Esophagus (tissue), 2 donors: ENCODE measurements at regions not wholly inside any gene's neighbourhood (a gene's known extent, or its start where the extent isn't known, plus 50 kb on each side); places are given as distances from the start of the nearest gene placed in this dataset.

Experiments used
- H3K27ac ChIP-seq, 2 donors: one replicate each; pipeline ENCODE4 v1.5.1; 2013; ENCODE audit warnings: low read depth in 2 of 2, mild to moderate bottlenecking in 2 of 2, inconsistent platforms in 1 of 2, low read length in 1 of 2, moderate library complexity in 1 of 2
- H3K27me3 ChIP-seq, 2 donors: one replicate each; pipeline ENCODE4 v1.6.1; 2013; ENCODE audit warnings: low read length in 2 of 2, control low read depth in 1 of 2, mild to moderate bottlenecking in 1 of 2; ENCODE audit not compliant: insufficient read depth in 2 of 2, control insufficient read depth in 1 of 2
- H3K36me3 ChIP-seq, 2 donors: one replicate each; pipeline ENCODE4 v1.6.1; 2013; ENCODE audit warnings: low read length in 1 of 2; ENCODE audit not compliant: control insufficient read depth in 2 of 2, insufficient read depth in 2 of 2
- H3K4me1 ChIP-seq, 2 donors: one replicate each; pipeline ENCODE4 v1.6.1; 2013; ENCODE audit warnings: low read length in 1 of 2; ENCODE audit not compliant: control insufficient read depth in 2 of 2, insufficient read depth in 2 of 2
- H3K4me3 ChIP-seq, 2 donors: one replicate each; pipeline ENCODE4 v1.5.1; 2013; ENCODE audit warnings: low read length in 2 of 2, mild to moderate bottlenecking in 2 of 2, low read depth in 1 of 2, moderate library complexity in 1 of 2
- H3K9me3 ChIP-seq, 2 donors: one replicate each; pipeline ENCODE4 v1.6.1; 2013; ENCODE audit warnings: mild to moderate bottlenecking in 2 of 2, low read depth in 1 of 2, low read length in 1 of 2, moderate library complexity in 1 of 2; ENCODE audit not compliant: control insufficient read depth in 2 of 2, insufficient read depth in 1 of 2
- WGBS, 2 donors: extraction: QIAGEN DNeasy Blood & Tissue Kit; methylation state at CpG; one replicate each; pipeline ENCODE4 v1.1.7; 2013; 5-methylcytosine and 5-hydroxymethylcytosine counted together
- donor health status: healthy with polysubstance abuse.
- donor health status: Bipolar disorder and iron deficiency.

- WGBS, 2 donors: 77 to 84% methylated on average over 2 of the region's 2 CpGs
- Histone ChIP-seq H3K27ac (no peak overlapping the region), H3K27me3 (peaks cover 0 to 4% of the 10 kb centered on the region in 2 donors), H3K4me1 (no peaks in the 10 kb centered on the region), H3K9me3 (peaks cover 0 to 3% of the 10 kb centered on the region in 2 donors), H3K36me3 (no peaks in the 10 kb centered on the region), H3K4me3 (no peak overlapping the region)
These were observed 290.1 kb downstream of the SRBD1 start for GRCh38 chr2:45320956-45321355.

GRCh38 chr2:45319683-45320455 lies 291.2 kb downstream of the SRBD1 start:
- no peak overlapping the region for H3K4me3 ChIP-seq
- H3K9me3 ChIP-seq: peaks cover 0 to 3% of the 10 kb centered on the region in 2 donors
- H3K27ac ChIP-seq: no peak overlapping the region
- H3K27me3 ChIP-seq: peaks cover 0 to 4% of the 10 kb centered on the region in 2 donors
- WGBS, 2 donors: 74 to 76% methylated on average over 7 of the region's 7 CpGs
- H3K4me1 ChIP-seq: no peaks in the 10 kb centered on the region
- no peaks in the 10 kb centered on the region for H3K36me3 ChIP-seq

GRCh38 chr2:45318686-45319085 lies 292.4 kb downstream of the SRBD1 start:
- no peak overlapping the region for H3K4me3 ChIP-seq
- WGBS, 2 donors: 85 to 88% methylated on average over 4 of the region's 4 CpGs
- no peaks in the 10 kb centered on the region for H3K4me1 ChIP-seq
- H3K27ac ChIP-seq: no peak overlapping the region
- no peaks in the 10 kb centered on the region for H3K36me3 ChIP-seq
- peaks cover 0 to 3% of the 10 kb centered on the region in 2 donors for H3K9me3 ChIP-seq
- H3K27me3 ChIP-seq: peaks cover 0 to 4% of the 10 kb centered on the region in 2 donors

- H3K4me3 ChIP-seq: no peak overlapping the region
- H3K36me3 ChIP-seq: no peaks in the 10 kb centered on the region
- peaks cover 0 to 4% of the 10 kb centered on the region in 2 donors for H3K27me3 ChIP-seq
- 84 to 86% methylated on average over 10 of the region's 10 CpGs for WGBS, 2 donors
- H3K9me3 ChIP-seq: peaks cover 0 to 3% of the 10 kb centered on the region in 2 donors
- no peak overlapping the region for H3K27ac ChIP-seq
- H3K4me1 ChIP-seq: no peaks in the 10 kb centered on the region
These were observed 294.3 kb downstream of the SRBD1 start for GRCh38 chr2:45316576-45317338.

GRCh38 chr2:45315861-45316260 lies 295.2 kb downstream of the SRBD1 start:
- peaks cover 0 to 3% of the 10 kb centered on the region in 2 donors for H3K9me3 ChIP-seq
- H3K4me1 ChIP-seq: no peaks in the 10 kb centered on the region
- peaks cover 0 to 4% of the 10 kb centered on the region in 2 donors for H3K27me3 ChIP-seq
- H3K36me3 ChIP-seq: no peaks in the 10 kb centered on the region
- WGBS, 2 donors: 67 to 70% methylated on average over 3 of the region's 3 CpGs
- H3K4me3 ChIP-seq: no peak overlapping the region
- H3K27ac ChIP-seq: no peak overlapping the region

- 79 to 87% methylated on average over 7 of the region's 7 CpGs for WGBS, 2 donors
- Histone ChIP-seq H3K27ac (no peak overlapping the region), H3K9me3 (no peaks in the 10 kb centered on the region), H3K36me3 (no peaks in the 10 kb centered on the region), H3K27me3 (no peaks in the 10 kb centered on the region), H3K4me1 (no peaks in the 10 kb centered on the region), H3K4me3 (no peak overlapping the region)
These were observed 298.8 kb downstream of the SRBD1 start for GRCh38 chr2:45312275-45312674.

- no peak overlapping the region for H3K27ac ChIP-seq
- H3K9me3 ChIP-seq: no peaks in the 10 kb centered on the region
- no peak overlapping the region for H3K4me3 ChIP-seq
- 85 to 88% methylated on average over 2 of the region's 2 CpGs for WGBS, 2 donors
- H3K36me3 ChIP-seq: no peaks in the 10 kb centered on the region
- H3K27me3 ChIP-seq: no peaks in the 10 kb centered on the region
- no peaks in the 10 kb centered on the region for H3K4me1 ChIP-seq
These were observed 299.5 kb downstream of the SRBD1 start for GRCh38 chr2:45311559-45311958.

- Histone ChIP-seq H3K27ac (no peak overlapping the region), H3K36me3 (no peaks in the 10 kb centered on the region), H3K4me3 (no peak overlapping the region), H3K4me1 (no peaks in the 10 kb centered on the region), H3K9me3 (no peaks in the 10 kb centered on the region), H3K27me3 (no peaks in the 10 kb centered on the region)
- WGBS, 2 donors: 89 to 93% methylated on average over 11 of the region's 11 CpGs
These were observed 297.9 kb upstream of the SIX2 start for GRCh38 chr2:45307147-45307546.

GRCh38 chr2:45305599-45305998 lies 296.3 kb upstream of the SIX2 start:
- no peaks in the 10 kb centered on the region for H3K4me1 ChIP-seq
- no peaks in the 10 kb centered on the region for H3K9me3 ChIP-seq
- H3K36me3 ChIP-seq: no peaks in the 10 kb centered on the region
- 64 to 67% methylated on average over 3 of the region's 3 CpGs for WGBS, 2 donors
- H3K4me3 ChIP-seq: no peak overlapping the region
- no peaks in the 10 kb centered on the region for H3K27me3 ChIP-seq
- H3K27ac ChIP-seq: no peak overlapping the region
